ENCODE measurements at regions not wholly inside any gene's neighbourhood (a gene's known extent, or its start where the extent isn't known, plus 50 kb on each side); places are given as distances from the start of the nearest gene placed in this dataset.
A peak's percentile ranks its signal among the peaks of the same experiment; 100 is the strongest.

- Histone ChIP-seq H3K4me1 (replicated peaks in 1 of 2; ENCODE audit: control insufficient read depth in 2 of 2, insufficient read depth in 2 of 2, low read length in 2 of 2) (peaks cover 13 to 39% of the 10 kb centered on the region in 2 experiments; a peak in 4 of 5 replicates), H3K9ac (ENCODE audit: insufficient read depth in 1 of 2, low read depth in 2 of 2, low read length in 2 of 2) (no peak overlapping the region), H3K4me3 (no peak overlapping the region), H3K27ac (ENCODE audit: extremely low read depth, low read depth, low read length) (peak overlapping the region; percentile 43; the same call in 1 of the 3 replicates), H3K9me3 (replicated peaks; ENCODE audit: control insufficient read depth, insufficient read depth, low read depth, low read length) (no peaks in the 10 kb centered on the region), H2AFZ (ENCODE audit: low read depth, low read length) (peak overlapping the region; percentile 89), H3K36me3 (ENCODE audit: control insufficient read depth, insufficient read depth, low read length) (no peaks in the 10 kb centered on the region), H3K27me3 (ENCODE audit: control insufficient read depth in 2 of 2, insufficient read depth in 2 of 2, low read length in 2 of 2) (no peaks in the 10 kb centered on the region), H3K9me1 (ENCODE audit: control insufficient read depth, insufficient read depth, low read length) (no peaks in the 10 kb centered on the region), H3K79me2 (ENCODE audit: control insufficient read depth, insufficient read depth, low read length) (no peaks in the 10 kb centered on the region), H3K4me2 (ENCODE audit: insufficient read depth, low read length) (no peak overlapping the region; the same call in 1 of the 2 replicates), H4K20me1 (replicated peaks; ENCODE audit: control insufficient read depth, insufficient read depth, low read length) (no peaks in the 10 kb centered on the region)
- 22% methylated on average over 2 of the region's 2 CpGs for WGBS (ENCODE audit: insufficient coverage, low coverage, missing lambda C conversion rate)
- TF ChIP-seq HMBOX1 (IDR thresholded peaks at IDR 0.05): peak; percentile 37; the same call in 1 of the 2 replicates
- TF ChIP-seq ZNF134 (CRISPR knock-in tag; conservative IDR thresholded peaks at IDR 0.05): no peak
- TF ChIP-seq DPF2 (IDR thresholded peaks at IDR 0.05): peak; percentile 40
- ChIA-PET CTCF (ENCODE audit: low intra/inter-chr PET ratio) (no interaction called here), POLR2A (no interaction called here)
- FAIRE-seq: peak; percentile 37
- in situ Hi-C loops (cut with MboI): loop anchor here (10.0 kb wide), 1 partner anchor 907 kb away; no protein-coding TSS in a partner anchor
- DNase-seq (ENCODE audit: extremely low read depth in 1 of 4, low spot score in 3 of 4): no peak
- no TSS peak for BruUV-seq (replicated peaks)
- ATAC-seq: no peak
- intact Hi-C loops (cut with micrococcal nuclease): no loop called here
Observed at GRCh38 chr15:36432161-36432560, 147.3 kb upstream of the CDIN1 start.

DNA sequence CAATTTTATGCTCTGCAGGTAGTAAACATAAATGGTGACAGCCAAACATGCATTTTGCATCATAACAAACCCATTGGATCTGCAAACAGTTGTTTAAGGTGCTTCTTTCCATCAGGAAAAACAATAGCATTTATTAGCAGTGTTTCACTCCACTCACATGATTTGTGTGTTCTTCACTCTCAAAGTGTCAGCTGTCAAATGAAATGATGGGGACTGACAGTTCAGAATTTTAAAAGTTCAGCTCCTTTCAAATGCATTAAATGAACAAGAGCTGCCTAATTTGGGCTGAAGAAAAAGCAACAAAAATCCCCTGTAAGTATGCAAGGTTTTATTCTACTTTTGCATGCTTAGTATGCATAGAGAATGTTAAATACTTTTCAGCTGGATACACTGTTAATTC is 145.2 kb upstream of the CDIN1 start:
- no peaks in the 10 kb centered on the region for H3K9me1 ChIP-seq (ENCODE audit: control insufficient read depth, insufficient read depth, low read length)
- no peaks in the 10 kb centered on the region for H3K27me3 ChIP-seq (ENCODE audit: control insufficient read depth in 2 of 2, insufficient read depth in 2 of 2, low read length in 2 of 2)
- CTCF ChIA-PET (ENCODE audit: low intra/inter-chr PET ratio): interaction anchor here (0.6 kb wide), 1 partner anchor 962 kb away, joined by 3 read pairs; no protein-coding TSS in a partner anchor
- in situ Hi-C loops (cut with MboI): loop anchor here (10.0 kb wide), 1 partner anchor 909 kb away; no protein-coding TSS in a partner anchor
- BruUV-seq (replicated peaks): no TSS peak
- ATAC-seq: no peak
- no peak overlapping the region for H3K4me2 ChIP-seq (ENCODE audit: insufficient read depth, low read length)
- H3K9ac ChIP-seq (ENCODE audit: insufficient read depth in 1 of 2, low read depth in 2 of 2, low read length in 2 of 2): no peak overlapping the region
- H3K4me3 ChIP-seq: no peak overlapping the region
- no peaks in the 10 kb centered on the region for H3K36me3 ChIP-seq (ENCODE audit: control insufficient read depth, insufficient read depth, low read length)
- H3K4me1 ChIP-seq (replicated peaks in 1 of 2; ENCODE audit: control insufficient read depth in 2 of 2, insufficient read depth in 2 of 2, low read length in 2 of 2): peaks cover 6 to 25% of the 10 kb centered on the region in 2 experiments; a peak in 4 of 5 replicates
- H3K27ac ChIP-seq (ENCODE audit: extremely low read depth, low read depth, low read length): no peak overlapping the region
- intact Hi-C loops (cut with micrococcal nuclease): no loop called here
- FAIRE-seq: no peak
- H3K9me3 ChIP-seq (replicated peaks; ENCODE audit: control insufficient read depth, insufficient read depth, low read depth, low read length): no peaks in the 10 kb centered on the region
- no peak overlapping the region for H2AFZ ChIP-seq (ENCODE audit: low read depth, low read length)
- H3K79me2 ChIP-seq (ENCODE audit: control insufficient read depth, insufficient read depth, low read length): no peaks in the 10 kb centered on the region
- no peaks in the 10 kb centered on the region for H4K20me1 ChIP-seq (replicated peaks; ENCODE audit: control insufficient read depth, insufficient read depth, low read length)
- POLR2A ChIA-PET: interaction anchor here (0.9 kb wide), 1 partner anchor 39 kb away, joined by 3 read pairs; no protein-coding TSS in a partner anchor
- no peak for TF ChIP-seq KLF13 (tag; IDR thresholded peaks at IDR 0.05; ENCODE audit: borderline replicate concordance, low read depth)
- TF ChIP-seq TGIF2 (CRISPR knock-in tag; IDR thresholded peaks at IDR 0.05): no peak
- no peak for TF ChIP-seq DACH1 (IDR thresholded peaks at IDR 0.05; ENCODE audit: partially characterized antibody)
- TF ChIP-seq NCOA6 (IDR thresholded peaks at IDR 0.05): no peak
- no peak for DNase-seq (ENCODE audit: extremely low read depth in 1 of 4, low spot score in 3 of 4)
